DND-41 (cell line): ENCODE measurements at regions not wholly inside any gene's neighbourhood (a gene's known extent, or its start where the extent isn't known, plus 50 kb on each side); places are given as distances from the start of the nearest gene placed in this dataset.

Experiments
- CTCF ChIP-seq: IDR thresholded peaks from 2 replicates; pipeline ENCODE4 v1.5.1; 2012; ENCODE audit warnings: borderline replicate concordance, low read length, moderate library complexity, mild to moderate bottlenecking; ENCODE audit not compliant: poor library complexity, severe bottlenecking; ENCODE audit errors: extremely low read depth
- EZH2 ChIP-seq: IDR thresholded peaks from 3 replicates; pipeline ENCODE4 v1.6.1; 2012; ENCODE audit warnings: borderline replicate concordance, low read depth, mild to moderate bottlenecking, moderate library complexity, low read length, inconsistent platforms; ENCODE audit not compliant: severe bottlenecking

DNA sequence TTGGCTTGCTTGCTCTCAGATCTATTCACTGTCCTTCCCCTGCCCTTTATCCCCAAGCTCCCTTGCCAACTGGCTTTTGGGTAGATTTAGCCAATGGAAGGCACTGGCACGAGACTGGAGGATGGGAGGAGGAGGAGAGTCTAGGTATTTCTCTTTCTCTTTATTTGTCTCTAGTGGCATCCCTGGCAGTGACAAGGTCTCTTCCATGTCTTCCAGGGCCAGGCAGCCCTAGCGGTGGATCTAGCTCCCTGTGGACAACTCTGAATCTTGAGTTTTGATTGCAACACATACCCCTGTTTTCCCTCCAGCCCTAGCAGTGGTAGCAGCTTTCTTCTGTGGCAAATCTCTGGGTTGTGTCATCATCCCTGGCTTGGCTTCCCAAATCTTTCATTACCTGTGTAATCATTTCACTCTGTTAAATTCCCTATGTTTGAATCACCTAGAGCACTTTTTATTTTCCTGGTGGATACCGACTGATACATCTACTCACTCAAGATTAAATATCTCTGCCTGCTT is 171.1 kb upstream of the IRX6 start:
- TF ChIP-seq CTCF, result no peak
- TF ChIP-seq EZH2, result no peak
